ENCODE measurements at regions not wholly inside any gene's neighbourhood (a gene's known extent, or its start where the extent isn't known, plus 50 kb on each side); places are given as distances from the start of the nearest gene placed in this dataset.
"Not testable (repeated sequence)": the region's sequence is repeated elsewhere in the genome, so short reads cannot be mapped to it uniquely, and the experiment has no call there.

DNA sequence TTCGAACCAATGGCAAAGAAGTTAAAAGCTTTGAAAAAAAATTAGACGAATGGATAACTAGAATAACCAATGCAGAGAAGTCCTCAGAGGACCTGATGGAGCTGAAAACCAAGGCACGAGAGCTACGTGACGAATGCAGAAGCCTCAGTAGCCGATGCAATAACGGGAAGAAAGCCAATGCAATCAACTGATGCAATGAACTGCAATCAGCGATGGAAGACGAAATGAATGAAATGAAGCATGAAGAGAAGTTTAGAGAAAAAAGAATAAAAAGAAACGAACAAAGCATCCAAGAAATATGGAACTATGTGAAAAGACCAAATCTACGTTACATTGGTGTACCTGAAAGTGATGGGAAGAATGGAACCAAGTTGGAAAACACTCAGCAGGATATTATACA is 52.6 kb upstream of the MRPS30 start:
- CTCF ChIA-PET, H3K4me3 Mint-ChIP-seq, DNase-seq, H3K4me1 Mint-ChIP-seq, H3K27ac Mint-ChIP-seq, H3K36me3 Mint-ChIP-seq, H3K9me3 Mint-ChIP-seq, H3K27me3 Mint-ChIP-seq: not testable (repeated sequence)

DNA sequence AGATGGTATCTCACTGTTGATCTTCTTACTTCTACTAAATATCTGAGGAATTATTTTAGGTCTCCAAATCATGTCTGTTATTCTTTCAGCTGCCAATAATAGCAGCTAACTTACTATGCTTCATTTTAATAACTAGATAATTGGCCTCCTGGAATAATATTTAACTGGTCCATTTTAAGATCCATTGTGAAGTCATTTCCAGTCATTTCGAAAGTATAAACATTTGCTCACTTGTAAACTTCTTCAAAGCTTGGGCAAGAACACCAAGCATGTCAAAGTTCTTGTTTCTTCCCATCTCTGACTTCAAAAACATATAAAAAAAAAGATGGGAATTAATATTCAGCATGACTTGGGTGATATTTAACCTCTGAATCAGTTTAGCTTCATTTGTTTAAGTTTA is 61.4 kb upstream of the MRPS30 start:
- H3K27ac Mint-ChIP-seq: no peak overlapping the region
- H3K4me3 Mint-ChIP-seq: no peak overlapping the region
- no peaks in the 10 kb centered on the region for H3K4me1 Mint-ChIP-seq
- H3K36me3 Mint-ChIP-seq: no peaks in the 10 kb centered on the region
- no peaks in the 10 kb centered on the region for H3K9me3 Mint-ChIP-seq
- CTCF ChIA-PET: interaction anchor here (0.6 kb wide), 1 partner anchor 17 kb away, joined by 3 read pairs; no protein-coding TSS in a partner anchor
- no peak for DNase-seq
- no peaks in the 10 kb centered on the region for H3K27me3 Mint-ChIP-seq

DNA sequence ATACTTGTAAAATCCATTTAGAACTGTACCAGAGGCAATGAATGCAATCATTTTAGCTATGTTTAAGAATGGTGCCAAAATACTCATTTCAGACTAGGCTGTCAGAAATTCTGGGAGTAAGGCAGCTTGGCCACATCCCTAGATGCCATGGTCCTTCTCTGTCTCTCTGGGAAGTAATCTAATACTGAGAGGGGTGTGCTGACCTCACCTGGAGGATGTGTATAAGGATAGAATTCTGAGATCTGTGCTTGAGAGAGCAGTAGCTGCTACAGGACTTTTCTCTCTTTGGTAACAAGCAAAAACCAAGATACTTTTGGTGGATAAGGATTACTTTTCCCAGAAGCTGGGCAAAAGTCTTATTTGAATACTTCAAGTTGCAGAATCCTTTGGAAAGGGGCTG is 68.1 kb upstream of the MRPS30 start:
- Mint-ChIP-seq H3K27me3 (no peaks in the 10 kb centered on the region), H3K36me3 (no peaks in the 10 kb centered on the region), H3K9me3 (no peaks in the 10 kb centered on the region), H3K4me1 (no peaks in the 10 kb centered on the region), H3K4me3 (no peak overlapping the region), H3K27ac (no peak overlapping the region)
- no peak for DNase-seq
- CTCF ChIA-PET: no interaction called here

GRCh38 chr5:44729536-44729935 is 79.2 kb upstream of the MRPS30 start:
- no peak for DNase-seq
- Mint-ChIP-seq H3K27me3 (no peaks in the 10 kb centered on the region), H3K4me3 (no peak overlapping the region), H3K27ac (no peak overlapping the region), H3K36me3 (no peaks in the 10 kb centered on the region), H3K4me1 (no peaks in the 10 kb centered on the region), H3K9me3 (peaks cover 2% of the 10 kb centered on the region)
- CTCF ChIA-PET: no interaction called here

- Mint-ChIP-seq H3K9me3 (peaks cover 2% of the 10 kb centered on the region), H3K4me1 (no peaks in the 10 kb centered on the region), H3K4me3 (no peak overlapping the region), H3K36me3 (no peaks in the 10 kb centered on the region), H3K27me3 (no peaks in the 10 kb centered on the region), H3K27ac (no peak overlapping the region)
- CTCF ChIA-PET: no interaction called here
- no peak for DNase-seq
Observed at GRCh38 chr5:44727100-44727499, 81.6 kb upstream of the MRPS30 start.

GRCh38 chr5:44719856-44720255 is 88.9 kb upstream of the MRPS30 start:
- no peaks in the 10 kb centered on the region for H3K27me3 Mint-ChIP-seq
- no peaks in the 10 kb centered on the region for H3K9me3 Mint-ChIP-seq
- no peak overlapping the region for H3K4me3 Mint-ChIP-seq
- no peak overlapping the region for H3K27ac Mint-ChIP-seq
- no peak for DNase-seq
- CTCF ChIA-PET: no interaction called here
- no peaks in the 10 kb centered on the region for H3K4me1 Mint-ChIP-seq
- no peaks in the 10 kb centered on the region for H3K36me3 Mint-ChIP-seq

DNA sequence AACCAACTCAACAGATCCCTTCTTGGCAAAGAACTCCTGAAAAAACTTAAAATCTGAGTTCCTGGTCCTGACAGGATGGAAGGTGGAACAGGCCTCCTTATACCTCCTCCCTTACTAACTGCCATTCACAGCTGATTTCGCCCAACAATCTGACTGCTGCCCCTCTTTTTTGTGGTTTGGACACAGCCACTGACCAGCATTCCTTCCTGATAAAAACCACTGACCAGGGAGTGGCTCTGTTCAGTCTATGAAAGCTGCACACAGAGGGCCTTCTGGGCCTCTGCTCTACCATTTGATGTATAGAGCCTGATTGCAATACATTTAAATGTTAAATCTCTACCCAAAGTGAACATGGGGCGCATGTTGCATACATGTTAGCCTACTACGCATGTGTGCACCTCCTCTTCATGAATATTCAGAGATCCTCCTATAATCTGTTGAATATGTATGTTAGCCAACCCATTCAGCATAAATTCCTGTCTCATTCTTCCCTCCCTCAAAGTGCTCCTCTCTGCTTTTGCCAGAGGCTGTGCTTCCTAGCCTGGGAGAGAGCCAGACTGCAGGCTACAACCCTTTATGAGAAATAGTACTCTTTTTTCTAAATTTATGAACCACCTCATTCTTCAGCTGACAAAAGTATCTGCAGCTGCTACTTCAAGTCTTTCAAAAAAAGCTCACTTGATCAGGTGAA is 93.7 kb upstream of the MRPS30 start:
- Mint-ChIP-seq H3K27ac (no peak overlapping the region), H3K4me3 (no peak overlapping the region), H3K4me1 (no peaks in the 10 kb centered on the region), H3K27me3 (no peaks in the 10 kb centered on the region), H3K36me3 (no peaks in the 10 kb centered on the region), H3K9me3 (peaks cover 2% of the 10 kb centered on the region)
- CTCF ChIA-PET: no interaction called here
- DNase-seq: no peak

GRCh38 chr5:44713446-44713845 is 95.3 kb upstream of the MRPS30 start:
- Mint-ChIP-seq H3K27me3 (no peaks in the 10 kb centered on the region), H3K4me1 (no peaks in the 10 kb centered on the region), H3K9me3 (peaks cover 2% of the 10 kb centered on the region), H3K4me3 (no peak overlapping the region), H3K36me3 (no peaks in the 10 kb centered on the region), H3K27ac (no peak overlapping the region)
- DNase-seq: no peak
- CTCF ChIA-PET: no interaction called here

- Mint-ChIP-seq H3K36me3 (no peaks in the 10 kb centered on the region), H3K27ac (no peak overlapping the region), H3K9me3 (peaks cover 2% of the 10 kb centered on the region), H3K27me3 (no peaks in the 10 kb centered on the region), H3K4me3 (no peak overlapping the region), H3K4me1 (no peaks in the 10 kb centered on the region)
- no peak for DNase-seq
- CTCF ChIA-PET: no interaction called here
Observed at GRCh38 chr5:44711901-44712300, 96.8 kb upstream of the MRPS30 start.

DNA sequence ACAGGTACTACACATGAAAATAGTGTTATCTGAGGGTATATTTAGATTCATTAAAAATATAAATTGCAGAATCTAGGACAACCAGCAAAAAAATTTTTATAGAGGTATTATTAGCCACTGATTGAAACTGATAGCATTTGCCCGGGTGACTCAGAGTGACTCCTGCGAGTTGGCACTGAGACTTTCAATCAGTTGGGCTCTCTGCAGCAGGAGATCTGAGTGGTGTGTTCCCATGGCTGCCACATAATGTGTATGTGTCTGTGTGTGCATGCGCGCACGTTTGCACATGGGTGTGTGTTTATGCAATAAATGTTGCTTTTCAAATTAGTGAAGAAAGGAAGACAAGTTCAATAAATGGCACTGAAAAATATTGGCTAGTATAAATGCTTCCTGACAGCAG is 100.1 kb upstream of the MRPS30 start:
- H3K4me3 Mint-ChIP-seq: no peak overlapping the region
- H3K27me3 Mint-ChIP-seq: no peaks in the 10 kb centered on the region
- no peaks in the 10 kb centered on the region for H3K36me3 Mint-ChIP-seq
- H3K27ac Mint-ChIP-seq: no peak overlapping the region
- no peak for DNase-seq
- CTCF ChIA-PET: no interaction called here
- H3K9me3 Mint-ChIP-seq: no peaks in the 10 kb centered on the region
- no peaks in the 10 kb centered on the region for H3K4me1 Mint-ChIP-seq

DNA sequence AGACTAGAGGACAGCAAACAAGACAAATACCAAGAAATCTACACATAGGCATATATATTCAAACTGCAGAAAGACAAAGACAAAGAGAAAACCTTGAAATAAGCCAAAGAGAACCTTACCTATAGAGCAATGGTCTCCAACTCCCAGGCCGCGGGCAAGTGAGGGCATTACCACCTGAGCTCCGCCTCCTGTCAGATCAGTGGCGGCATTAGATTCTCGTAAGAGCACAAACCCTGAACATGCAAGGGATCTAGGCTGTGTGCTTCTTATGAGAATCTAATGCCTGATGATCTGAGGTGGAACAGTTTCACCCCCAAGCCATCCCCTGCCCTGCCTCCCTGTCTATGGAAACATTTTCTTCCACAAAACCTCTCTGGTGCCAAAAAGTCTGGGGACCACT is 101.0 kb upstream of the MRPS30 start:
- Mint-ChIP-seq H3K4me3 (no peak overlapping the region), H3K4me1 (no peaks in the 10 kb centered on the region), H3K36me3 (no peaks in the 10 kb centered on the region), H3K27ac (no peak overlapping the region), H3K27me3 (no peaks in the 10 kb centered on the region), H3K9me3 (no peaks in the 10 kb centered on the region)
- DNase-seq: no peak
- CTCF ChIA-PET: no interaction called here

- Mint-ChIP-seq H3K27me3 (no peaks in the 10 kb centered on the region), H3K27ac (no peak overlapping the region), H3K9me3 (no peaks in the 10 kb centered on the region), H3K4me3 (no peak overlapping the region), H3K4me1 (no peaks in the 10 kb centered on the region), H3K36me3 (no peaks in the 10 kb centered on the region)
- CTCF ChIA-PET: no interaction called here
- DNase-seq: no peak
Observed at GRCh38 chr5:44697025-44697424, 111.7 kb upstream of the MRPS30 start.

- no peak for DNase-seq
- Mint-ChIP-seq H3K4me3 (no peak overlapping the region), H3K36me3 (no peaks in the 10 kb centered on the region), H3K4me1 (no peaks in the 10 kb centered on the region), H3K9me3 (no peaks in the 10 kb centered on the region), H3K27me3 (no peaks in the 10 kb centered on the region), H3K27ac (no peak overlapping the region)
- CTCF ChIA-PET: no interaction called here
Observed at GRCh38 chr5:44695259-44695658, 113.5 kb upstream of the MRPS30 start.

- Mint-ChIP-seq H3K27ac (no peak overlapping the region), H3K4me1 (no peaks in the 10 kb centered on the region), H3K27me3 (no peaks in the 10 kb centered on the region), H3K9me3 (peaks cover 5% of the 10 kb centered on the region), H3K4me3 (no peak overlapping the region), H3K36me3 (no peaks in the 10 kb centered on the region)
- DNase-seq: no peak
- CTCF ChIA-PET: no interaction called here
Observed at GRCh38 chr5:44691802-44692201, 116.9 kb upstream of the MRPS30 start.

GRCh38 chr5:44681906-44682305 is 126.8 kb upstream of the MRPS30 start:
- no peak overlapping the region for H3K4me3 Mint-ChIP-seq
- peaks cover 1% of the 10 kb centered on the region for H3K9me3 Mint-ChIP-seq

GRCh38 chr5:44679214-44679613 is 129.5 kb upstream of the MRPS30 start:
- no peaks in the 10 kb centered on the region for H3K27me3 Mint-ChIP-seq
- H3K9me3 Mint-ChIP-seq: no peaks in the 10 kb centered on the region
- no peaks in the 10 kb centered on the region for H3K4me1 Mint-ChIP-seq
- H3K27ac Mint-ChIP-seq: no peak overlapping the region
- CTCF ChIA-PET: no interaction called here
- no peak for DNase-seq
- no peak overlapping the region for H3K4me3 Mint-ChIP-seq
- H3K36me3 Mint-ChIP-seq: no peaks in the 10 kb centered on the region

More at GRCh38 chr5:44681906-44682305, 126.8 kb upstream of the MRPS30 start:
- CTCF ChIA-PET: no interaction called here
- DNase-seq: no peak
- no peaks in the 10 kb centered on the region for H3K27me3 Mint-ChIP-seq
- no peak overlapping the region for H3K27ac Mint-ChIP-seq
- no peaks in the 10 kb centered on the region for H3K4me1 Mint-ChIP-seq
- no peaks in the 10 kb centered on the region for H3K36me3 Mint-ChIP-seq
